ENCODE measurements at regions not wholly inside any gene's neighbourhood (a gene's known extent, or its start where the extent isn't known, plus 50 kb on each side); places are given as distances from the start of the nearest gene placed in this dataset.

DNA sequence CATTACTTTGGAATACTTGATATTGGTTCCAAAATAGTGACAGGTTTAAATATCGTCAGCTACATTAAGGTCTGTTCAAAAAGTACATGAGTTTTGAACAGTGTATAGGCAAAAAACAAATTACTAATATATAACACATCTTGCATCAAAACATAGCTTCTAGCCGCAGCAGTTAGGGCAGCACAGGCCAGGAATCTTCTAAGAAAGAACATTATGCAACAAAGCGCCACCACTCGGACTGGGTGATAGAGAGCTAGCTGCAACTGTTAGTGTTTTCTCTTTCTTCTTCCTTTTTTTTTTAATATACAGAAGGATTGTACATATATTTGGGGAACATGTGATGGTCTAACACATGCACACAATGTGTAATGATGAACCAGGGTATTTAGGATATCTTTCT lies 504.5 kb downstream of the NR2F1-AS1 start:
- Histone ChIP-seq H3K4me3 (no peak overlapping the region), H3K27me3 (no peaks in the 10 kb centered on the region), H3K27ac (no peak overlapping the region), H3K9me3 (no peaks in the 10 kb centered on the region), H3K4me1 (peaks cover 0 to 12% (median 0%) of the 10 kb centered on the region in 3 donors), H3K36me3 (no peaks in the 10 kb centered on the region)
- TF ChIP-seq, protein P1, sequence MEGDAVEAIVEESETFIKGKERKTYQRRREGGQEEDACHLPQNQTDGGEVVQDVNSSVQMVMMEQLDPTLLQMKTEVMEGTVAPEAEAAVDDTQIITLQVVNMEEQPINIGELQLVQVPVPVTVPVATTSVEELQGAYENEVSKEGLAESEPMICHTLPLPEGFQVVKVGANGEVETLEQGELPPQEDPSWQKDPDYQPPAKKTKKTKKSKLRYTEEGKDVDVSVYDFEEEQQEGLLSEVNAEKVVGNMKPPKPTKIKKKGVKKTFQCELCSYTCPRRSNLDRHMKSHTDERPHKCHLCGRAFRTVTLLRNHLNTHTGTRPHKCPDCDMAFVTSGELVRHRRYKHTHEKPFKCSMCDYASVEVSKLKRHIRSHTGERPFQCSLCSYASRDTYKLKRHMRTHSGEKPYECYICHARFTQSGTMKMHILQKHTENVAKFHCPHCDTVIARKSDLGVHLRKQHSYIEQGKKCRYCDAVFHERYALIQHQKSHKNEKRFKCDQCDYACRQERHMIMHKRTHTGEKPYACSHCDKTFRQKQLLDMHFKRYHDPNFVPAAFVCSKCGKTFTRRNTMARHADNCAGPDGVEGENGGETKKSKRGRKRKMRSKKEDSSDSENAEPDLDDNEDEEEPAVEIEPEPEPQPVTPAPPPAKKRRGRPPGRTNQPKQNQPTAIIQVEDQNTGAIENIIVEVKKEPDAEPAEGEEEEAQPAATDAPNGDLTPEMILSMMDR (IDR thresholded peaks at IDR 0.05): no peak
- TF ChIP-seq POLR2A (IDR thresholded peaks at IDR 0.05): no peak
- WGBS, 2 donors: 90 to 93% methylated on average over 4 of the region's 4 CpGs
- intact Hi-C loops (cut with DNase I): no loop called here
- no peak for DNase-seq

DNA sequence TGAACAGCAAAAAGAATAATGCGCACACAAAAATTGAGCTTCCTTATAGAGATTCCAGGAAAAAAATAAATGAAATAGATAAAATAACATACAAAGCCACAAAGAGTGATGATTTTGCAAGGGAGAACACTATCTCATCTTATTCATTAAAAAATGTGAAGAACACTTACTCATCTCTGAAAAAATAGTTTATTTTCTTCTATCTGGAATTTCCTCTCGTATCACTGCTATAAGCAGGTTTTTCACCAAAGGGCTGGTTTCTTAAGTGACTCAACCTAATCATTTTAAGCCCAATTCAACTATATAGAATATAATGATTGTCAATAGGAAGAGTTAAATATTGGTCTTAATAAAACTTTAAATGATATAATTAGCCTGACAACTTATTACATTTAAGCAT lies 504.9 kb downstream of the NR2F1-AS1 start:
- DNase-seq: no peak
- TF ChIP-seq, protein P1 (IDR thresholded peaks at IDR 0.05): no peak
- no peak for TF ChIP-seq POLR2A (IDR thresholded peaks at IDR 0.05)
- intact Hi-C loops (cut with DNase I): no loop called here
- Histone ChIP-seq H3K9me3 (no peaks in the 10 kb centered on the region), H3K4me1 (peaks cover 0 to 12% (median 0%) of the 10 kb centered on the region in 3 donors), H3K27me3 (no peaks in the 10 kb centered on the region), H3K4me3 (no peak overlapping the region), H3K36me3 (no peaks in the 10 kb centered on the region), H3K27ac (no peak overlapping the region)
- WGBS, 2 donors: 77 to 81% methylated on average over 2 of the region's 2 CpGs

DNA sequence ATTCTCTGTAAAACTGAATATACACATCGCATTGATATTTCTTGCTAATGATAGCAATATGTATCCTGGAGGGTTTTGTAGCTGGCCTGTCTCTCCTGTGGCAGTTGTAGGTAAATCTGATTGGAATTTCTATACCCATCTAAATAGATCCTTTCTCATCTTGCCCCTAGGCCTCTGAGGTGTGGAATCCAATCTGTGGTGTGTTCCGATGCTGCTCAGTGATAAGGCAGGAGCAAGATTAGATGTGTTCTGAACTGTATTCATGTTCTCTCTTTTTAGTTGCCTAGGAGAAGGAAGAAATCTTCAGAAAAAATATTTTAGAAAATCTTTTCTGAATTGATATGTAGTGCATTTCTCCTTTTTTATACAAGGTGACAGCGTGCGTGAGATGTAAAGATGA lies 507.5 kb downstream of the NR2F1-AS1 start:
- DNase-seq: no peak
- Histone ChIP-seq H3K4me1 (peaks cover 0 to 5% (median 0%) of the 10 kb centered on the region in 3 donors), H3K27me3 (no peaks in the 10 kb centered on the region), H3K4me3 (no peak overlapping the region), H3K27ac (no peak overlapping the region), H3K36me3 (no peaks in the 10 kb centered on the region), H3K9me3 (no peaks in the 10 kb centered on the region)
- TF ChIP-seq, protein P1 (IDR thresholded peaks at IDR 0.05): no peak
- TF ChIP-seq POLR2A (IDR thresholded peaks at IDR 0.05): no peak
- 94 to 95% methylated on average over 4 of the region's 4 CpGs for WGBS, 2 donors
- intact Hi-C loops (cut with DNase I): no loop called here

DNA sequence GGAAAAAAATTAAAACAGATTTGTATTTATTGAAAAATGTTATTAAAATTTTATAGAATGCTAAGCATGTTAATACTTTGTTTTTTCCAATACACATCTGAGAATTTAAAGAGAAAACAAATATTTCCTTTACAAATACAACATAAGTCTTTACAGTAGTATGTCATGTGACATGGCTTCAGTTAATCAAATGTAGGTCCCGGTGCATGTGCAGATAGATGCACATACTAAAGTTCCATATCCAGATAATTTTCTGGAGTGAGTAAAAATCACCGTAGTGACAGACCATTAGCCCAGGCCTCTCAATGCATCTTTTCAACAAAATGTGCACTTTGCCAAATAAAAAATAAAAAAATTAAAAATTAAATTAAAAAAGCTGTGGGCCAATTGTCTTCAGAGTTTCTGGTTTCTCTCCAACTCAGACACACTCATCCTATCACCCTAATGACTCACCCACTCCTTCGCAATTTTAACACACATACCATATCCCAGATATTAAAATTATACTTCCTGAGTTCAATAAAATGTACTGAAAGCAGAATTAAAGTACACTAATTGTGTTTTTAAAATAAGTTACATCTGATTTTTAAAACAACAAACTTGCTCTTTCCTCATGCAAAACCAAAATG lies 508.1 kb downstream of the NR2F1-AS1 start:
- no peak overlapping the region for H3K27ac ChIP-seq
- H3K36me3 ChIP-seq: no peaks in the 10 kb centered on the region
- no peaks in the 10 kb centered on the region for H3K4me1 ChIP-seq
- no peak for DNase-seq
- H3K9me3 ChIP-seq: no peaks in the 10 kb centered on the region
- no peaks in the 10 kb centered on the region for H3K27me3 ChIP-seq
- intact Hi-C loops (cut with DNase I): no loop called here
- WGBS, 2 donors: 66 to 70% methylated on average over 3 of the region's 3 CpGs
- no peak overlapping the region for H3K4me3 ChIP-seq
- TF ChIP-seq, protein P1 (IDR thresholded peaks at IDR 0.05): no peak
- no peak for TF ChIP-seq POLR2A (IDR thresholded peaks at IDR 0.05)

DNA sequence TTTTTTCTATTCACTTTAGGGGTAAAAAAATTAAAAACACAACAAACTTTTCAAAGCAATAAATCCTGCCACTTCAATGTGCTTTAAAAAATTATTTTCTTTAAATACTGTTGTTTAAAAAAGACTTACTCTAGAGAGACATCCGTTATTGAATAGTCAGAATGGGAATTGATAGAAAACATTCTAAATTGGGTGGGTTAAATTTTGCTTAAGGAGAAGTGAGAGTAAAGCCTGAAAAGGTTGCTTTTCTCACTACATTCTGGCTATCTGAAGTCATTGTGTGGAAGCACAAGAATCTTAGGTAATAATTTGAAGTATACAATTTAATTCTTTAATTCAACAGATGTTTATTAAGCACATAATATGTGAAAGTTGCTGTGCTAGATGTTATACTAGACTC lies 509.3 kb downstream of the NR2F1-AS1 start:
- Histone ChIP-seq H3K9me3 (no peaks in the 10 kb centered on the region), H3K27me3 (no peaks in the 10 kb centered on the region), H3K4me1 (no peaks in the 10 kb centered on the region), H3K4me3 (no peak overlapping the region), H3K36me3 (no peaks in the 10 kb centered on the region), H3K27ac (no peak overlapping the region)
- no peak for DNase-seq
- 72 to 78% methylated on average over 1 of the region's 1 CpG for WGBS, 2 donors
- intact Hi-C loops (cut with DNase I): no loop called here
- TF ChIP-seq POLR2A (IDR thresholded peaks at IDR 0.05): no peak
- TF ChIP-seq, protein P1 (IDR thresholded peaks at IDR 0.05): no peak
